Esophagus muscularis mucosa (tissue), 4 donors: ENCODE measurements at regions not wholly inside any gene's neighbourhood (a gene's known extent, or its start where the extent isn't known, plus 50 kb on each side); places are given as distances from the start of the nearest gene placed in this dataset.
"Not testable (repeated sequence)": the region's sequence is repeated elsewhere in the genome, so short reads cannot be mapped to it uniquely, and the experiment has no call there.

ENCODE experiments used
- DNase-seq: peaks from one replicate; pipeline ENCODE4 v3.0.0-alpha.2; 2017; ENCODE audit errors: extremely low spot score
- H3K27ac ChIP-seq, 4 donors: fragments of 200-600 bp; sonication (generic); replicated peaks in 1 of 4; 1 replicate in 3 of 4; 2 replicates in 1 of 4; pipeline ENCODE4 v1.5.1; 2016 to 2019; ENCODE audit warnings: mild to moderate bottlenecking in 1 of 4
- H3K27me3 ChIP-seq, 4 donors: fragments of 200-600 bp; sonication (generic); one replicate each; pipeline versions ENCODE4 v1.5.1 to v1.6.0; 2016 to 2019
- H3K36me3 ChIP-seq, 4 donors: fragments of 200-600 bp; sonication (generic); one replicate each; pipeline ENCODE4 v1.5.1; 2016 to 2019
- H3K4me1 ChIP-seq, 4 donors: fragments of 200-600 bp; sonication (generic); one replicate each; pipeline ENCODE4 v1.5.1; 2016 to 2019
- H3K4me3 ChIP-seq, 4 donors: fragments of 200-600 bp; sonication (generic); 1 replicate in 2 of 4; 2 replicates in 2 of 4; pipeline ENCODE4 v1.5.1; 2016 to 2019; ENCODE audit warnings: mild to moderate bottlenecking in 4 of 4, moderate library complexity in 1 of 4
- H3K9me3 ChIP-seq, 4 donors: fragments of 200-600 bp; sonication (generic); 1 replicate in 3 of 4; 2 replicates in 1 of 4; pipeline ENCODE4 v1.5.1; 2016 to 2019
- CTCF ChIP-seq, 3 experiments: fragments of 200-600 bp in 2 of 3; fragments of 450-650 bp in 1 of 3; sonication (generic) in 2 of 3; IDR thresholded peaks; one replicate each; pipeline ENCODE4 v1.5.1; 2017 to 2019; ENCODE audit warnings: antibody characterized with exemption in 3 of 3, mild to moderate bottlenecking in 2 of 3, moderate library complexity in 1 of 3
- EP300 ChIP-seq: sonication (generic); formaldehyde crosslinking; IDR thresholded peaks from one replicate; pipeline ENCODE4 v1.6.1; 2017; ENCODE audit warnings: antibody characterized with exemption
- POLR2A ChIP-seq: fragments of 450-650 bp; IDR thresholded peaks from one replicate; pipeline ENCODE4 v1.6.1; 2017; ENCODE audit warnings: antibody characterized with exemption, moderate library complexity, mild to moderate bottlenecking, low read depth
- POLR2AphosphoS5 ChIP-seq, 2 donors: sonication (generic); formaldehyde crosslinking; IDR thresholded peaks; one replicate each; pipeline ENCODE4 v1.6.1; 2017; ENCODE audit warnings: antibody characterized with exemption in 2 of 2
- WGBS: methylation state at CpG from one replicate; pipeline ENCODE4 v1.1.5; 2018; 5-methylcytosine and 5-hydroxymethylcytosine counted together
- intact Hi-C: fragments of 100-400 bp; cut with DNase I; formaldehyde crosslinking; loops from one replicate; pipeline ENCODE4 v1.15.1; 2023

- no peak overlapping the region for H3K4me3 ChIP-seq
- H3K4me1 ChIP-seq = no peaks in the 10 kb centered on the region
- H3K27ac ChIP-seq = no peak overlapping the region
- TF ChIP-seq POLR2A (no peak), CTCF (IDR thresholded peaks at IDR 0.05) (peak; percentile 68 to 81 (median 75)), EP300 (no peak), POLR2AphosphoS5 (IDR thresholded peaks at IDR 0.05) (no peak)
- no peaks in the 10 kb centered on the region for H3K27me3 ChIP-seq
- WGBS = 19% methylated on average over 6 of the region's 6 CpGs
- DNase-seq = no peak
- H3K36me3 ChIP-seq = no peaks in the 10 kb centered on the region
- intact Hi-C loops = no loop called here
- no peaks in the 10 kb centered on the region for H3K9me3 ChIP-seq
Measured at GRCh38 chr2:224650815-224651439, 65.2 kb downstream of the CCDC195 start.

GRCh38 chr2:224647684-224648083 is 62.5 kb upstream of the CUL3 start:
- WGBS = 93% methylated on average over 11 of the region's 11 CpGs
- H3K4me3 ChIP-seq, H3K36me3 ChIP-seq, intact Hi-C loops, H3K27me3 ChIP-seq, H3K9me3 ChIP-seq, H3K27ac ChIP-seq, H3K4me1 ChIP-seq, DNase-seq: not testable (repeated sequence)

DNA sequence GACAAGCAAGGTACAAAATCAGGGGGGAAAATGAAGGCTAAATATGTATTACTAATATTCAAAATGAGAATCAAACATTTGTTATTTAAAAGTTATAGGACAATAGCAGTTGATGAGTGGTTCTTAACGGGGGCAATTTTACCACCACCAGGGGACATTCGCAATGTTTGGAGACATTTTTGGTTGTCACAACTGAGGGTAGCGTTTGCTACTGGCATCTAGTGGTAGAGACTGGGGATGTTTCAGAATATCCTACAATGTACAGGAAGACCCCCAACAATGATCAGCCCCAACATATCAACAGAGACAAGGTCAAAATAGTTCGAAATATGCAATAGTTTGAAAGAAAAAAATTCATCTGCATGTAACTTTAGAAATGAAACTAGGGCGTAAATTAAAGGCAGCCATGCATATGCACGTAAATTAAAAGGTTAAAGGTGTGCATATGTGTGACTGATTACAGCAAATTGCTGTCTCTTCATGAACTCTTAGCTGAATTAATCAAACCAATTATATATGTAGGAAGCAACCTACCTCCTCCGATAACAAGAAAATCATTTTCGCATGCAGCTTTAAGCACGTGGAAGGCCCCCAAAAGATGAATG is 61.2 kb upstream of the CUL3 start:
- DNase-seq = no peak
- intact Hi-C loops = no loop called here
- TF ChIP-seq POLR2A (no peak), CTCF (IDR thresholded peaks at IDR 0.05) (peak; percentile 23 to 39 (median 30))

DNA sequence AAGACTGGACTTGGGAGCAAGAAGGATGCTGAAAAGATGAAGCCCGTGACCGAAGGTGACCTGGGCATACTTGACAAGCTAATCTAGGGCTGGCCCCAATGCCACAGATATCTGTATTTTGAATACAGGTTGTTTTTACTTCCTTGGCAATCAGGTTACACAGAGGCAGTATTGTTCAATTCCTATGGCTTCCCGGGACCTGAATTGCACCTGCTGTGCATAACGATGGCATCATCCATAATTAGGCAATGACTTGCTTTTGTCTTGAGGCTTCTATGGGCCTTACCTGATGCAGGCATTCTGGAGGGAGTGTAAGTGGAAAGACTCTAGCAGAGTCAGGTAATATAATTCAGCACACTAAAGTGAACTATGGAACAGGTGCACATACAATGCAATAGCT is 60.6 kb upstream of the CUL3 start:
- Histone ChIP-seq H3K27me3 (peaks cover 0 to 4% (median 0%) of the 10 kb centered on the region in 4 donors), H3K9me3 (no peaks in the 10 kb centered on the region), H3K4me3 (no peak overlapping the region), H3K36me3 (no peaks in the 10 kb centered on the region), H3K27ac (no peak overlapping the region), H3K4me1 (no peaks in the 10 kb centered on the region)
- no peak for TF ChIP-seq CTCF (IDR thresholded peaks at IDR 0.05)
- no peak for TF ChIP-seq POLR2A
- TF ChIP-seq EP300 = no peak
- TF ChIP-seq POLR2AphosphoS5 (IDR thresholded peaks at IDR 0.05) = no peak
- 81% methylated on average over 4 of the region's 4 CpGs for WGBS
- intact Hi-C loops = no loop called here
- DNase-seq = no peak

More for the DNA sequence above, 61.2 kb upstream of the CUL3 start:
- Histone ChIP-seq H3K4me3 (no peak overlapping the region), H3K27ac (no peak overlapping the region), H3K27me3 (peaks cover 0 to 4% (median 0%) of the 10 kb centered on the region in 4 donors), H3K4me1 (no peaks in the 10 kb centered on the region), H3K36me3 (no peaks in the 10 kb centered on the region), H3K9me3 (no peaks in the 10 kb centered on the region)
- WGBS = 59% methylated on average over 9 of the region's 9 CpGs

DNA sequence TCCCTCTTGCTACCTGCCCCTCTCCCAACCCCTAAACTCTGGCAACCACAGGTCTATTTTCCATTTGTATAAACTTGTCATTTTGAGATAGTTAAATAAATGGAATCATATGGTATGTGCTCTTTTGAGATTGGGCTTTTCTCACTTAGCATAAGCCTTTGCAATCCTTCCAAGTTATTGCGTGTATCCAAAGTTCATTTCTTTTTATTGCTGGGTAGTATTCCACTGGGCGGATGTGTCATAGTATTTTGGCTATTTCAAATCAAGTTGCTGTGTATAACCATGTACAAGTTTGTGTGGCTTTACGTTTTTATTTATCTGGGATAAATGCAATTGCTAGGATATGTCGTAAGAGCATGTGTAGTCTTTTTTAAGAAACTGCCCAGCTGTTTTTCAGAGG is 55.5 kb upstream of the CUL3 start:
- Histone ChIP-seq H3K36me3 (no peaks in the 10 kb centered on the region), H3K4me1 (no peaks in the 10 kb centered on the region), H3K4me3 (no peak overlapping the region), H3K27ac (no peak overlapping the region), H3K27me3 (peaks cover 0 to 4% (median 0%) of the 10 kb centered on the region in 4 donors), H3K9me3 (no peaks in the 10 kb centered on the region)
- intact Hi-C loops = no loop called here
- 83% methylated on average over 4 of the region's 4 CpGs for WGBS
- DNase-seq = no peak
- TF ChIP-seq POLR2AphosphoS5 (IDR thresholded peaks at IDR 0.05) = no peak
- no peak for TF ChIP-seq CTCF (IDR thresholded peaks at IDR 0.05)
- no peak for TF ChIP-seq EP300
- TF ChIP-seq POLR2A = no peak
